Caco-2 (cell line): ENCODE measurements at regions not wholly inside any gene's neighbourhood (a gene's known extent, or its start where the extent isn't known, plus 50 kb on each side); places are given as distances from the start of the nearest gene placed in this dataset.

ENCODE experiments used
- BruUV-seq: library from RNA; stranded (reverse); fragments of 400-500 nt; replicated peaks from 2 replicates; lab custom pipeline; 2021; lab: Mats Ljungman, UMichigan
- CTCF ChIA-PET: fragments of 300-600 bp; sonication (Branson Sonifier 250); formaldehyde crosslinking; loops from one replicate; lab custom pipeline; 2022; ENCODE audit warnings: antibody characterized with exemption; lab: Charles Lee
- POLR2A ChIA-PET: fragments of 300-600 bp; sonication (Branson Sonifier 250); formaldehyde crosslinking; loops from one replicate; lab custom pipeline; 2022; ENCODE audit warnings: antibody characterized with exemption; lab: Charles Lee
- DNase-seq, 2 experiments: peaks; one replicate each; pipeline versions ENCODE4 v3.0.0 to v3.0.0-alpha.2; 2020 to 2022
- H3K27me3 ChIP-seq: replicated peaks from 2 replicates; pipeline ENCODE4 v1.6.0; 2011; ENCODE audit warnings: low read length; ENCODE audit not compliant: control insufficient read depth, insufficient read depth
- H3K36me3 ChIP-seq: 2 replicates; pipeline ENCODE4 v1.5.1; 2011; ENCODE audit warnings: low read length; ENCODE audit not compliant: control insufficient read depth, insufficient read depth
- H3K4me1 ChIP-seq: fragments of 250-450 bp; sonication (Bioruptor Pico); 2 replicates; pipeline ENCODE4 v1.5.1; 2020; ENCODE audit warnings: mild to moderate bottlenecking
- H3K4me3 ChIP-seq: 2 replicates; pipeline ENCODE4 v1.5.1; 2011; ENCODE audit warnings: low read depth, mild to moderate bottlenecking, control low read depth, low read length
- H3K9me3 ChIP-seq: fragments of 250-450 bp; sonication (Bioruptor Pico); 2 replicates; pipeline ENCODE4 v1.5.1; 2020; ENCODE audit warnings: mild to moderate bottlenecking, moderate library complexity
- H3K27ac Mint-ChIP-seq: one replicate; pipeline ENCODE4 v1.8.0; 2022; ENCODE audit warnings: mixed read lengths; ENCODE audit not compliant: unreplicated experiment
- H3K27me3 Mint-ChIP-seq: one replicate; pipeline ENCODE4 v1.8.0; 2022; ENCODE audit warnings: mixed read lengths; ENCODE audit not compliant: insufficient read depth, unreplicated experiment
- H3K36me3 Mint-ChIP-seq: one replicate; pipeline ENCODE4 v1.8.0; 2022; ENCODE audit warnings: mild to moderate bottlenecking, mixed read lengths; ENCODE audit not compliant: insufficient read depth, unreplicated experiment
- H3K4me1 Mint-ChIP-seq: one replicate; pipeline ENCODE4 v1.8.0; 2022; ENCODE audit warnings: low read depth, mixed read lengths; ENCODE audit not compliant: unreplicated experiment
- H3K4me3 Mint-ChIP-seq: one replicate; pipeline ENCODE4 v1.8.0; 2022; ENCODE audit warnings: mild to moderate bottlenecking, moderate library complexity, mixed read lengths; ENCODE audit not compliant: unreplicated experiment
- H3K9me3 Mint-ChIP-seq: one replicate; pipeline ENCODE4 v1.8.0; 2022; ENCODE audit warnings: mixed read lengths; ENCODE audit not compliant: unreplicated experiment
- intact Hi-C: fragments of 100-400 bp; cut with micrococcal nuclease; formaldehyde crosslinking; loops from one replicate; pipeline ENCODE4 v1.10.0; 2022; ENCODE audit not compliant: unreplicated experiment
- TF ChIP-seq, protein P1 (sequence below), 2 experiments: fragments of 200-600 bp in 1 of 2; IDR thresholded peaks; 1 replicate in 1 of 2; 2 replicates in 1 of 2; pipeline versions ENCODE4 v1.5.1 to v1.8.0; 2011 to 2022; ENCODE audit warnings: antibody characterized with exemption in 1 of 2, control low read depth in 1 of 2, inconsistent platforms in 1 of 2, low read depth in 1 of 2, low read length in 1 of 2, mild to moderate bottlenecking in 1 of 2, moderate library complexity in 1 of 2; ENCODE audit not compliant: insufficient read depth in 1 of 2, severe bottlenecking in 1 of 2, unreplicated experiment in 1 of 2

DNA sequence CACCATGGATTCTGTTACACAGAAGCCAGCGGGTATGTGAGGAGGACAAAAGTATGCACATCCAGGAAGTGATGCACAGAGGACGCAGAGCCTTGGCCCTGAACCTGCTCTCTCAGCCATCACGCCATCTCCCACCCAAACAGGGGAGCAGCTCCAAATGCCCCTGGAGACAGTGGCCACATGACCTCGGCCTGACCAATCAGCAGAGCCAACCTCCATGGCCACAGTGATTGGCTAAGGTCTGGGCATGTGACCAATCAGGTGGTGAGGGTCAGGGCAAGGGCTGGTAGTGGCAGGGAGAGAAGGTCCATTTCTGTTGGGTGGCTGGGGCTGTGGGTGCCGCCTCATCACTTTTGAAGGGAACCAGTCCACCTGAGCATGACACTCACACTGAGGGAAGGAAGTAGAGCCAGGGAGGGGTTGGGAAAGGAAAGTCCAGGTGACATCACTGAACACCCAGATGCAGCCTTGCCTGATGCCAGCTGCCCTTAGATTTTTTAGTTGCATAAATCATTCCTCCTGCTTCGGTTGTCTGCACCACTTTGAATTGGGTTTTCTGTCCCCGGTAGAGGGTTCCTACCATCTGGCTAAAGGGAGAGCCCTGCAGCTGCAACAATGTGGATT is 70.3 kb upstream of the IQSEC1 start:
- H3K4me3 Mint-ChIP-seq: no peak overlapping the region
- H3K27ac Mint-ChIP-seq: no peak overlapping the region
- intact Hi-C loops: no loop called here
- no peaks in the 10 kb centered on the region for H3K4me1 ChIP-seq
- TF ChIP-seq, protein P1, sequence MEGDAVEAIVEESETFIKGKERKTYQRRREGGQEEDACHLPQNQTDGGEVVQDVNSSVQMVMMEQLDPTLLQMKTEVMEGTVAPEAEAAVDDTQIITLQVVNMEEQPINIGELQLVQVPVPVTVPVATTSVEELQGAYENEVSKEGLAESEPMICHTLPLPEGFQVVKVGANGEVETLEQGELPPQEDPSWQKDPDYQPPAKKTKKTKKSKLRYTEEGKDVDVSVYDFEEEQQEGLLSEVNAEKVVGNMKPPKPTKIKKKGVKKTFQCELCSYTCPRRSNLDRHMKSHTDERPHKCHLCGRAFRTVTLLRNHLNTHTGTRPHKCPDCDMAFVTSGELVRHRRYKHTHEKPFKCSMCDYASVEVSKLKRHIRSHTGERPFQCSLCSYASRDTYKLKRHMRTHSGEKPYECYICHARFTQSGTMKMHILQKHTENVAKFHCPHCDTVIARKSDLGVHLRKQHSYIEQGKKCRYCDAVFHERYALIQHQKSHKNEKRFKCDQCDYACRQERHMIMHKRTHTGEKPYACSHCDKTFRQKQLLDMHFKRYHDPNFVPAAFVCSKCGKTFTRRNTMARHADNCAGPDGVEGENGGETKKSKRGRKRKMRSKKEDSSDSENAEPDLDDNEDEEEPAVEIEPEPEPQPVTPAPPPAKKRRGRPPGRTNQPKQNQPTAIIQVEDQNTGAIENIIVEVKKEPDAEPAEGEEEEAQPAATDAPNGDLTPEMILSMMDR (IDR thresholded peaks at IDR 0.05; ENCODE audit: insufficient read depth in 1 of 2, low read depth in 1 of 2, low read length in 1 of 2, severe bottlenecking in 1 of 2, unreplicated experiment in 1 of 2): no peak
- no peaks in the 10 kb centered on the region for H3K4me1 Mint-ChIP-seq
- ChIA-PET POLR2A (no interaction called here), CTCF (no interaction called here)
- peak in 1 of 2 experiments; percentile 14 for DNase-seq
- H3K9me3 Mint-ChIP-seq: no peaks in the 10 kb centered on the region
- H3K36me3 ChIP-seq: no peaks in the 10 kb centered on the region
- no peak overlapping the region for H3K4me3 ChIP-seq
- H3K36me3 Mint-ChIP-seq: no peaks in the 10 kb centered on the region
- no TSS peak for BruUV-seq
- no peaks in the 10 kb centered on the region for H3K9me3 ChIP-seq
- no peaks in the 10 kb centered on the region for H3K27me3 ChIP-seq
- H3K27me3 Mint-ChIP-seq: peaks cover 21% of the 10 kb centered on the region

DNA sequence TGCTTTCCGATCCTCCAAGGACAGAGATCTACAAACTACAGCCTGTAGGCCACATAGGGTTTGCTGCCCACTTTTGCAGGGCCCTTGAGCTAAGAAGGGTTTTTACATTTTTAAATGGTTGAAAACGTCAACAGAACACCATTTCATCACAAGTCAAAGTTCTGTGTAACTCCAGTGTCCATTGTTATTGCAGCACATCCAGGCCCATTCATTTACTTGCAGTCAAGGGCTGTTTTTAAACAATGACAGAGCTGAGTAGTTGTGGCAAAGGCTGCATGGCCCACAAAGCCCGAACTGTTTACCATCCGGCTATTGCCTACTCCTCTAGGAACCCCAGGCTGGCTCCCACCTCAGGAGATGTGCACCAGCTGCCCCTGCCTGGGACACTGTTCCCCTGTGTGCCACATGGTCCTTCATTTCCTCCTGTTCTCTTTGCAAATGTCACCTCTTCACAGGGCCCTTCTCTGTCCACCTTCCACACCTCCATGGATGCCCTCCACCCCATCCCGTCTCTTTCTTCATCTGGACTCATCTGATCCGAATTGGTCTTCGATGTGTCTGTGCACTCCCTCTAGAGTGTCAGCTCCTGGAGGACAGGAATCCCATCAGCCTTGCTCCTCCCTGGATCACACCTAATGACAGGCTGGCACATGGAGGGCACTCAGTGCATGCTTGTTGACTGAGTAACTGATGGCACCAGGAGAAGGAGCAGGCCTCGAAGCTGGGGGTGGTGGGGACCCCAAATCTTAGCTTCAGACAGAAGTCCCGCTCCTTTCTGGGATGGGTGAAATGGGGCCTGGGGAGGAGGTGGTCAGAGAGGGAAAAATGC is 69.5 kb upstream of the IQSEC1 start:
- Mint-ChIP-seq H3K9me3 (no peaks in the 10 kb centered on the region), H3K36me3 (no peaks in the 10 kb centered on the region), H3K4me1 (no peaks in the 10 kb centered on the region), H3K27me3 (peaks cover 19% of the 10 kb centered on the region), H3K4me3 (no peak overlapping the region), H3K27ac (no peak overlapping the region)
- BruUV-seq: no TSS peak
- Histone ChIP-seq H3K4me1 (no peaks in the 10 kb centered on the region), H3K4me3 (no peak overlapping the region), H3K36me3 (no peaks in the 10 kb centered on the region), H3K9me3 (no peaks in the 10 kb centered on the region), H3K27me3 (no peaks in the 10 kb centered on the region)
- CTCF ChIA-PET: interaction anchor here (1.3 kb wide), 1 partner anchor 51 kb away, joined by 6 read pairs; no protein-coding TSS in a partner anchor
- TF ChIP-seq, protein P1 (IDR thresholded peaks at IDR 0.05; ENCODE audit: insufficient read depth in 1 of 2, low read depth in 1 of 2, low read length in 1 of 2, severe bottlenecking in 1 of 2, unreplicated experiment in 1 of 2): no peak
- intact Hi-C loops: no loop called here
- POLR2A ChIA-PET: no interaction called here
- peak in 1 of 2 experiments; percentile 9 for DNase-seq

DNA sequence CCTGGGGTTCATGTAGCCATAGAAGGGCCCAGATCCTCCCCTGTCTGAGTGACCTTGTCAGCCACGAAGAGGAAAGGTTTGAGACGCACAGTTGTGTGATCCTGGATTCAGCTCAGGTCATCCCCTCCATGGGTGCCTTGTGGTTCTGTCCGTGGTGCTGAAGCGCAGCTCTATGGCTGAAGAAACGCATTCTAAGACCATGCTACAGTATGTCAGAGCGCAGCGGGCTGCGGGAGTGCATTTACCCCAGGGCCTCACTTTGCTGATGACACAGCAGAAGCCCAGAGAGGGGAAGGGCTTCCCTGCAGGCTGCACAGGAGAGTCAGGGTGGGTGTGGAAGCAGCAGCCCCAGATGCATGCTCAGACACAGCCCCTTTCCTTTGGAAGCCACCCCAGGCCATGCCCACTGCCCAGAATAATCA is 68.8 kb upstream of the IQSEC1 start:
- Mint-ChIP-seq H3K27me3 (peaks cover 19% of the 10 kb centered on the region), H3K4me3 (no peak overlapping the region), H3K9me3 (no peaks in the 10 kb centered on the region), H3K27ac (no peak overlapping the region), H3K36me3 (no peaks in the 10 kb centered on the region), H3K4me1 (no peaks in the 10 kb centered on the region)
- BruUV-seq: no TSS peak
- TF ChIP-seq, protein P1 (IDR thresholded peaks at IDR 0.05; ENCODE audit: insufficient read depth in 1 of 2, low read depth in 1 of 2, low read length in 1 of 2, severe bottlenecking in 1 of 2, unreplicated experiment in 1 of 2): no peak
- peak; percentile 60 to 69 for DNase-seq
- no peaks in the 10 kb centered on the region for H3K4me1 ChIP-seq
- H3K9me3 ChIP-seq: no peaks in the 10 kb centered on the region
- H3K27me3 ChIP-seq: no peaks in the 10 kb centered on the region
- ChIA-PET POLR2A (no interaction called here), CTCF (interaction anchor here (1.3 kb wide), 1 partner anchor 50 kb away, joined by 6 read pairs; no protein-coding TSS in a partner anchor)
- H3K36me3 ChIP-seq: no peaks in the 10 kb centered on the region
- intact Hi-C loops: no loop called here
- no peak overlapping the region for H3K4me3 ChIP-seq
